Body of pancreas (tissue), 4 donors: ENCODE measurements at regions not wholly inside any gene's neighbourhood (a gene's known extent, or its start where the extent isn't known, plus 50 kb on each side); places are given as distances from the start of the nearest gene placed in this dataset.

Experiments
- POLR2A ChIP-seq, 3 donors: fragments of 450-650 bp; IDR thresholded peaks; one replicate each; pipeline ENCODE4 v1.6.1; 2016; ENCODE audit warnings: antibody characterized with exemption in 3 of 3, mild to moderate bottlenecking in 2 of 3
- TF ChIP-seq, protein P1 (sequence below), 7 experiments: fragments of 450-650 bp in 4 of 7; fragments of 200-600 bp in 3 of 7; sonication (generic) in 3 of 7; IDR thresholded peaks; one replicate each; pipeline ENCODE4 v1.5.1; 2016 to 2019; ENCODE audit warnings: antibody characterized with exemption in 7 of 7

DNA sequence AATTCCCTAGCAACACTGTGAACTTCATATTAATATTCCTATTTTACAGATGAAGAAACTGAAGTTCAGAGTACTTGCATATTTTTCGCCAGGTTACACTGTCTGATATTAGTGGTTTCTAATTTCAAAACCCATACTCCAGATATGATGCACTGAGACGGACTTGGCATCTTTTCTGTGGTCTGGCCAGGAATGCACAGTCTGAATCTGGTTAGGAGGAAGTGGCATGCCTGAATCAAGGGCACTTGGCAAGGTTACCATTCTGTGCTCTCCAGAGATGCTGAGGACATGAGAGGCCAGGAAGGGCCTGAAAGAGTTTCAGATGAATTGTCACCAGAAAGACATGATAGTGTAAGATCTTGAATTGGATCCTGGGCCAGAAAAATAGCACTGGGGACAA lies 150.1 kb downstream of the HAO1 start:
- TF ChIP-seq, protein P1, sequence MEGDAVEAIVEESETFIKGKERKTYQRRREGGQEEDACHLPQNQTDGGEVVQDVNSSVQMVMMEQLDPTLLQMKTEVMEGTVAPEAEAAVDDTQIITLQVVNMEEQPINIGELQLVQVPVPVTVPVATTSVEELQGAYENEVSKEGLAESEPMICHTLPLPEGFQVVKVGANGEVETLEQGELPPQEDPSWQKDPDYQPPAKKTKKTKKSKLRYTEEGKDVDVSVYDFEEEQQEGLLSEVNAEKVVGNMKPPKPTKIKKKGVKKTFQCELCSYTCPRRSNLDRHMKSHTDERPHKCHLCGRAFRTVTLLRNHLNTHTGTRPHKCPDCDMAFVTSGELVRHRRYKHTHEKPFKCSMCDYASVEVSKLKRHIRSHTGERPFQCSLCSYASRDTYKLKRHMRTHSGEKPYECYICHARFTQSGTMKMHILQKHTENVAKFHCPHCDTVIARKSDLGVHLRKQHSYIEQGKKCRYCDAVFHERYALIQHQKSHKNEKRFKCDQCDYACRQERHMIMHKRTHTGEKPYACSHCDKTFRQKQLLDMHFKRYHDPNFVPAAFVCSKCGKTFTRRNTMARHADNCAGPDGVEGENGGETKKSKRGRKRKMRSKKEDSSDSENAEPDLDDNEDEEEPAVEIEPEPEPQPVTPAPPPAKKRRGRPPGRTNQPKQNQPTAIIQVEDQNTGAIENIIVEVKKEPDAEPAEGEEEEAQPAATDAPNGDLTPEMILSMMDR (IDR thresholded peaks at IDR 0.05): no peak
- no peak for TF ChIP-seq POLR2A (IDR thresholded peaks at IDR 0.05)
